Panc1 (cell line): ENCODE measurements at regions not wholly inside any gene's neighbourhood (a gene's known extent, or its start where the extent isn't known, plus 50 kb on each side); places are given as distances from the start of the nearest gene placed in this dataset.

Experiments used
- ATAC-seq: fragments of 200-7000 bp; cut with Tn5 transposase; 2 replicates; pipeline ENCODE4 v1.9.1; 2020; ENCODE audit warnings: mild to moderate bottlenecking, moderate library complexity
- BruUV-seq: library from RNA; stranded (reverse); fragments of 400-500 nt; replicated peaks from 2 replicates; lab custom pipeline; 2021; lab: Mats Ljungman, UMichigan
- CTCF ChIA-PET: fragments of 300-600 bp; sonication (Branson Sonifier 250); formaldehyde crosslinking; loops from one replicate; lab custom pipeline; 2022; ENCODE audit warnings: antibody characterized with exemption; lab: Charles Lee
- POLR2A ChIA-PET: fragments of 300-600 bp; sonication (Branson Sonifier 250); formaldehyde crosslinking; loops from one replicate; lab custom pipeline; 2022; ENCODE audit warnings: antibody characterized with exemption; lab: Charles Lee
- DNase-seq: peaks from one replicate; pipeline ENCODE4 v3.0.0-alpha.2; 2010; ENCODE audit warnings: low read depth, low spot score
- H3K27ac ChIP-seq: 2 replicates; pipeline ENCODE4 v1.5.1; 2011; ENCODE audit warnings: mild to moderate bottlenecking, low read length, inconsistent platforms
- H3K27me3 ChIP-seq: fragments of 200-500 bp; sonication (Bioruptor generic); 2 replicates; pipeline ENCODE4 v1.6.0; 2014; ENCODE audit warnings: low read length, inconsistent platforms; ENCODE audit not compliant: control insufficient read depth, insufficient read depth
- H3K36me3 ChIP-seq: fragments of 200-500 bp; sonication (Bioruptor generic); 2 replicates; pipeline ENCODE4 v1.5.1; 2014; ENCODE audit warnings: inconsistent platforms, mild to moderate bottlenecking, low read length, moderate library complexity; ENCODE audit not compliant: control insufficient read depth, insufficient read depth
- H3K4me1 ChIP-seq: 2 replicates; pipeline ENCODE4 v1.5.1; 2011; ENCODE audit warnings: inconsistent platforms, mild to moderate bottlenecking, low read length, moderate library complexity; ENCODE audit not compliant: control insufficient read depth, insufficient read depth
- H3K4me3 ChIP-seq, 2 experiments: 2 replicates each; pipeline ENCODE4 v1.5.1; 2011 to 2012; ENCODE audit warnings: low read depth in 2 of 2, low read length in 2 of 2, mild to moderate bottlenecking in 2 of 2, inconsistent platforms in 1 of 2, moderate library complexity in 1 of 2
- H3K9me3 ChIP-seq: fragments of 200-500 bp; sonication (Bioruptor generic); 2 replicates; pipeline ENCODE4 v1.5.1; 2014; ENCODE audit warnings: low read depth, mild to moderate bottlenecking, inconsistent platforms, low read length, moderate library complexity; ENCODE audit not compliant: control insufficient read depth, insufficient read depth
- POLR2AphosphoS5 ChIP-seq: IDR thresholded peaks from 2 replicates; pipeline ENCODE4 v1.6.1; 2012; ENCODE audit warnings: mild to moderate bottlenecking, low read depth, low read length, moderate library complexity
- REST ChIP-seq, 2 experiments: IDR thresholded peaks; 2 replicates each; pipeline ENCODE4 v1.6.1; 2011 to 2012; ENCODE audit warnings: low read depth in 2 of 2, control low read depth in 1 of 2, low read length in 1 of 2, mild to moderate bottlenecking in 1 of 2, moderate library complexity in 1 of 2; ENCODE audit not compliant: insufficient read depth in 1 of 2
- SIN3A ChIP-seq: IDR thresholded peaks from 2 replicates; pipeline ENCODE4 v1.6.1; 2012; ENCODE audit warnings: low read depth, mild to moderate bottlenecking, low read length, moderate library complexity, borderline replicate concordance; ENCODE audit not compliant: insufficient read depth
- TCF7L2 ChIP-seq: IDR thresholded peaks from 2 replicates; pipeline ENCODE4 v1.6.1; 2011; ENCODE audit warnings: mild to moderate bottlenecking, low read depth, low read length, inconsistent platforms
- in situ Hi-C: cut with HindIII; loops from 2 replicates; pipeline ENCODE4 v1.10.0; 2016; ENCODE audit warnings: low sequenced_read_pairs, low pct_unique_long_range_greater_than_20kb
- intact Hi-C: fragments of 100-400 bp; cut with micrococcal nuclease; formaldehyde crosslinking; loops from one replicate; pipeline ENCODE4 v1.10.0; 2022; ENCODE audit not compliant: unreplicated experiment
- TF ChIP-seq, protein P1 (sequence below): fragments of 450-650 bp; IDR thresholded peaks from 2 replicates; pipeline ENCODE4 v1.5.1; 2017; ENCODE audit warnings: mild to moderate bottlenecking

GRCh38 chr2:204037286-204037685, 100.7 kb downstream of the ICOS start:
- Histone ChIP-seq H3K27ac (no peak overlapping the region), H3K4me3 (no peak overlapping the region), H3K27me3 (peaks cover 10% of the 10 kb centered on the region), H3K9me3 (no peaks in the 10 kb centered on the region), H3K4me1 (no peaks in the 10 kb centered on the region), H3K36me3 (no peaks in the 10 kb centered on the region)
- ChIA-PET CTCF (no interaction called here), POLR2A (no interaction called here)
- TF ChIP-seq TCF7L2 (no peak), REST (IDR thresholded peaks at IDR 0.05; ENCODE audit: insufficient read depth in 1 of 2, low read depth in 2 of 2, low read length in 1 of 2) (no peak), POLR2AphosphoS5 (no peak), SIN3A (no peak)
- TF ChIP-seq, protein P1, sequence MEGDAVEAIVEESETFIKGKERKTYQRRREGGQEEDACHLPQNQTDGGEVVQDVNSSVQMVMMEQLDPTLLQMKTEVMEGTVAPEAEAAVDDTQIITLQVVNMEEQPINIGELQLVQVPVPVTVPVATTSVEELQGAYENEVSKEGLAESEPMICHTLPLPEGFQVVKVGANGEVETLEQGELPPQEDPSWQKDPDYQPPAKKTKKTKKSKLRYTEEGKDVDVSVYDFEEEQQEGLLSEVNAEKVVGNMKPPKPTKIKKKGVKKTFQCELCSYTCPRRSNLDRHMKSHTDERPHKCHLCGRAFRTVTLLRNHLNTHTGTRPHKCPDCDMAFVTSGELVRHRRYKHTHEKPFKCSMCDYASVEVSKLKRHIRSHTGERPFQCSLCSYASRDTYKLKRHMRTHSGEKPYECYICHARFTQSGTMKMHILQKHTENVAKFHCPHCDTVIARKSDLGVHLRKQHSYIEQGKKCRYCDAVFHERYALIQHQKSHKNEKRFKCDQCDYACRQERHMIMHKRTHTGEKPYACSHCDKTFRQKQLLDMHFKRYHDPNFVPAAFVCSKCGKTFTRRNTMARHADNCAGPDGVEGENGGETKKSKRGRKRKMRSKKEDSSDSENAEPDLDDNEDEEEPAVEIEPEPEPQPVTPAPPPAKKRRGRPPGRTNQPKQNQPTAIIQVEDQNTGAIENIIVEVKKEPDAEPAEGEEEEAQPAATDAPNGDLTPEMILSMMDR, result no peak
- in situ Hi-C loops, result no loop called here
- no TSS peak for BruUV-seq
- intact Hi-C loops, result no loop called here
- no peak for ATAC-seq
- DNase-seq, result no peak

- POLR2A ChIA-PET, result no interaction called here
- TF ChIP-seq SIN3A (no peak), REST (IDR thresholded peaks at IDR 0.05; ENCODE audit: insufficient read depth in 1 of 2, low read depth in 2 of 2, low read length in 1 of 2) (no peak), TCF7L2 (no peak), POLR2AphosphoS5 (no peak)
- TF ChIP-seq, protein P1, result no peak
- Histone ChIP-seq H3K27me3 (peaks cover 10% of the 10 kb centered on the region), H3K27ac (no peak overlapping the region), H3K4me3 (no peak overlapping the region), H3K36me3 (no peaks in the 10 kb centered on the region), H3K4me1 (no peaks in the 10 kb centered on the region), H3K9me3 (no peaks in the 10 kb centered on the region)
- CTCF ChIA-PET, result no interaction called here
- intact Hi-C loops, result no loop called here
- DNase-seq (no peak), ATAC-seq (no peak)
- BruUV-seq, result no TSS peak
- in situ Hi-C loops, result no loop called here
These were observed 102.8 kb downstream of the ICOS start for GRCh38 chr2:204039298-204039838.
